Caco-2 (cell line): ENCODE measurements at regions not wholly inside any gene's neighbourhood (a gene's known extent, or its start where the extent isn't known, plus 50 kb on each side); places are given as distances from the start of the nearest gene placed in this dataset.

Experiments
- BruUV-seq: library from RNA; stranded (reverse); fragments of 400-500 nt; replicated peaks from 2 replicates; lab custom pipeline; 2021; lab: Mats Ljungman, UMichigan
- CTCF ChIA-PET: fragments of 300-600 bp; sonication (Branson Sonifier 250); formaldehyde crosslinking; loops from one replicate; lab custom pipeline; 2022; ENCODE audit warnings: antibody characterized with exemption; lab: Charles Lee
- POLR2A ChIA-PET: fragments of 300-600 bp; sonication (Branson Sonifier 250); formaldehyde crosslinking; loops from one replicate; lab custom pipeline; 2022; ENCODE audit warnings: antibody characterized with exemption; lab: Charles Lee
- DNase-seq, 2 experiments: peaks; one replicate each; pipeline versions ENCODE4 v3.0.0 to v3.0.0-alpha.2; 2020 to 2022
- H3K27me3 ChIP-seq: replicated peaks from 2 replicates; pipeline ENCODE4 v1.6.0; 2011; ENCODE audit warnings: low read length; ENCODE audit not compliant: control insufficient read depth, insufficient read depth
- H3K36me3 ChIP-seq: 2 replicates; pipeline ENCODE4 v1.5.1; 2011; ENCODE audit warnings: low read length; ENCODE audit not compliant: control insufficient read depth, insufficient read depth
- H3K4me1 ChIP-seq: fragments of 250-450 bp; sonication (Bioruptor Pico); 2 replicates; pipeline ENCODE4 v1.5.1; 2020; ENCODE audit warnings: mild to moderate bottlenecking
- H3K4me3 ChIP-seq: 2 replicates; pipeline ENCODE4 v1.5.1; 2011; ENCODE audit warnings: low read depth, mild to moderate bottlenecking, control low read depth, low read length
- H3K9me3 ChIP-seq: fragments of 250-450 bp; sonication (Bioruptor Pico); 2 replicates; pipeline ENCODE4 v1.5.1; 2020; ENCODE audit warnings: mild to moderate bottlenecking, moderate library complexity
- H3K27ac Mint-ChIP-seq: one replicate; pipeline ENCODE4 v1.8.0; 2022; ENCODE audit warnings: mixed read lengths; ENCODE audit not compliant: unreplicated experiment
- H3K27me3 Mint-ChIP-seq: one replicate; pipeline ENCODE4 v1.8.0; 2022; ENCODE audit warnings: mixed read lengths; ENCODE audit not compliant: insufficient read depth, unreplicated experiment
- H3K36me3 Mint-ChIP-seq: one replicate; pipeline ENCODE4 v1.8.0; 2022; ENCODE audit warnings: mild to moderate bottlenecking, mixed read lengths; ENCODE audit not compliant: insufficient read depth, unreplicated experiment
- H3K4me1 Mint-ChIP-seq: one replicate; pipeline ENCODE4 v1.8.0; 2022; ENCODE audit warnings: low read depth, mixed read lengths; ENCODE audit not compliant: unreplicated experiment
- H3K4me3 Mint-ChIP-seq: one replicate; pipeline ENCODE4 v1.8.0; 2022; ENCODE audit warnings: mild to moderate bottlenecking, moderate library complexity, mixed read lengths; ENCODE audit not compliant: unreplicated experiment
- H3K9me3 Mint-ChIP-seq: one replicate; pipeline ENCODE4 v1.8.0; 2022; ENCODE audit warnings: mixed read lengths; ENCODE audit not compliant: unreplicated experiment
- CTCF ChIP-seq, 2 experiments: fragments of 200-600 bp in 1 of 2; IDR thresholded peaks; 1 replicate in 1 of 2; 2 replicates in 1 of 2; pipeline versions ENCODE4 v1.5.1 to v1.8.0; 2011 to 2022; ENCODE audit warnings: antibody characterized with exemption in 1 of 2, control low read depth in 1 of 2, inconsistent platforms in 1 of 2, low read depth in 1 of 2, low read length in 1 of 2, mild to moderate bottlenecking in 1 of 2, moderate library complexity in 1 of 2; ENCODE audit not compliant: insufficient read depth in 1 of 2, severe bottlenecking in 1 of 2, unreplicated experiment in 1 of 2
- intact Hi-C: fragments of 100-400 bp; cut with micrococcal nuclease; formaldehyde crosslinking; loops from one replicate; pipeline ENCODE4 v1.10.0; 2022; ENCODE audit not compliant: unreplicated experiment

- intact Hi-C loops, result no loop called here
- POLR2A ChIA-PET, result no interaction called here
- peaks cover 6% of the 10 kb centered on the region for H3K27me3 Mint-ChIP-seq
These were observed 101.4 kb downstream of the UQCRFS1 start for GRCh38 chr19:29111576-29111975.

GRCh38 chr19:29107831-29108230 lies 105.1 kb downstream of the UQCRFS1 start:
- Histone ChIP-seq H3K27me3 (no peaks in the 10 kb centered on the region), H3K9me3 (no peaks in the 10 kb centered on the region), H3K36me3 (no peaks in the 10 kb centered on the region), H3K4me3 (no peak overlapping the region), H3K4me1 (no peaks in the 10 kb centered on the region)
- no peak overlapping the region for H3K4me3 Mint-ChIP-seq
- POLR2A ChIA-PET, result no interaction called here
- no peak for TF ChIP-seq CTCF (IDR thresholded peaks at IDR 0.05; ENCODE audit: insufficient read depth in 1 of 2, low read depth in 1 of 2, low read length in 1 of 2, severe bottlenecking in 1 of 2, unreplicated experiment in 1 of 2)
- H3K27ac Mint-ChIP-seq, result no peak overlapping the region
- no peaks in the 10 kb centered on the region for H3K36me3 Mint-ChIP-seq
- peaks cover 6% of the 10 kb centered on the region for H3K27me3 Mint-ChIP-seq
- H3K9me3 Mint-ChIP-seq, result no peaks in the 10 kb centered on the region
- no peak for DNase-seq
- intact Hi-C loops, result no loop called here
- no peaks in the 10 kb centered on the region for H3K4me1 Mint-ChIP-seq
- CTCF ChIA-PET, result no interaction called here
- BruUV-seq, result no TSS peak

More at GRCh38 chr19:29111576-29111975, 101.4 kb downstream of the UQCRFS1 start:
- no peak overlapping the region for H3K27ac Mint-ChIP-seq
- CTCF ChIA-PET, result no interaction called here
- no peak overlapping the region for H3K4me3 Mint-ChIP-seq
- H3K36me3 Mint-ChIP-seq, result no peaks in the 10 kb centered on the region
- no peaks in the 10 kb centered on the region for H3K9me3 ChIP-seq
- no peaks in the 10 kb centered on the region for H3K36me3 ChIP-seq
- TF ChIP-seq CTCF (IDR thresholded peaks at IDR 0.05; ENCODE audit: insufficient read depth in 1 of 2, low read depth in 1 of 2, low read length in 1 of 2, severe bottlenecking in 1 of 2, unreplicated experiment in 1 of 2), result no peak
- H3K27me3 ChIP-seq, result no peaks in the 10 kb centered on the region
- BruUV-seq, result no TSS peak
- H3K4me1 Mint-ChIP-seq, result no peaks in the 10 kb centered on the region
- no peaks in the 10 kb centered on the region for H3K9me3 Mint-ChIP-seq
- no peak overlapping the region for H3K4me3 ChIP-seq
- no peak for DNase-seq
- H3K4me1 ChIP-seq, result no peaks in the 10 kb centered on the region

GRCh38 chr19:29106346-29106885 lies 106.5 kb downstream of the UQCRFS1 start:
- no TSS peak for BruUV-seq
- Histone ChIP-seq H3K36me3 (no peaks in the 10 kb centered on the region), H3K4me3 (no peak overlapping the region), H3K27me3 (no peaks in the 10 kb centered on the region), H3K4me1 (no peaks in the 10 kb centered on the region), H3K9me3 (no peaks in the 10 kb centered on the region)
- H3K27ac Mint-ChIP-seq, result no peak overlapping the region
- ChIA-PET CTCF (no interaction called here), POLR2A (no interaction called here)
- intact Hi-C loops, result no loop called here
- no peak overlapping the region for H3K4me3 Mint-ChIP-seq
- no peaks in the 10 kb centered on the region for H3K4me1 Mint-ChIP-seq
- TF ChIP-seq CTCF (IDR thresholded peaks at IDR 0.05; ENCODE audit: insufficient read depth in 1 of 2, low read depth in 1 of 2, low read length in 1 of 2, severe bottlenecking in 1 of 2, unreplicated experiment in 1 of 2), result no peak
- H3K36me3 Mint-ChIP-seq, result no peaks in the 10 kb centered on the region
- H3K9me3 Mint-ChIP-seq, result no peaks in the 10 kb centered on the region
- no peak for DNase-seq
- peaks cover 6% of the 10 kb centered on the region for H3K27me3 Mint-ChIP-seq
